AG09309 (cell line): ENCODE measurements at regions not wholly inside any gene's neighbourhood (a gene's known extent, or its start where the extent isn't known, plus 50 kb on each side); places are given as distances from the start of the nearest gene placed in this dataset.

Experiments used
- DNase-seq: peaks from one replicate; pipeline ENCODE4 v3.0.0-alpha.2; 2010; ENCODE audit warnings: low read depth
- H3K4me3 ChIP-seq: 2 replicates; pipeline ENCODE4 v1.5.1; 2011; ENCODE audit warnings: mild to moderate bottlenecking, low read depth, low read length, moderate library complexity; ENCODE audit not compliant: control insufficient read depth
- TF ChIP-seq, protein P1 (sequence below): IDR thresholded peaks from 2 replicates; pipeline ENCODE4 v1.5.1; 2011; ENCODE audit warnings: mild to moderate bottlenecking, low read depth, low read length, inconsistent platforms; ENCODE audit not compliant: insufficient read depth, control insufficient read depth; ENCODE audit errors: missing control alignments

GRCh38 chr3:150296966-150297365 lies 111.1 kb upstream of the TSC22D2 start:
- no peak for DNase-seq
- TF ChIP-seq, protein P1, sequence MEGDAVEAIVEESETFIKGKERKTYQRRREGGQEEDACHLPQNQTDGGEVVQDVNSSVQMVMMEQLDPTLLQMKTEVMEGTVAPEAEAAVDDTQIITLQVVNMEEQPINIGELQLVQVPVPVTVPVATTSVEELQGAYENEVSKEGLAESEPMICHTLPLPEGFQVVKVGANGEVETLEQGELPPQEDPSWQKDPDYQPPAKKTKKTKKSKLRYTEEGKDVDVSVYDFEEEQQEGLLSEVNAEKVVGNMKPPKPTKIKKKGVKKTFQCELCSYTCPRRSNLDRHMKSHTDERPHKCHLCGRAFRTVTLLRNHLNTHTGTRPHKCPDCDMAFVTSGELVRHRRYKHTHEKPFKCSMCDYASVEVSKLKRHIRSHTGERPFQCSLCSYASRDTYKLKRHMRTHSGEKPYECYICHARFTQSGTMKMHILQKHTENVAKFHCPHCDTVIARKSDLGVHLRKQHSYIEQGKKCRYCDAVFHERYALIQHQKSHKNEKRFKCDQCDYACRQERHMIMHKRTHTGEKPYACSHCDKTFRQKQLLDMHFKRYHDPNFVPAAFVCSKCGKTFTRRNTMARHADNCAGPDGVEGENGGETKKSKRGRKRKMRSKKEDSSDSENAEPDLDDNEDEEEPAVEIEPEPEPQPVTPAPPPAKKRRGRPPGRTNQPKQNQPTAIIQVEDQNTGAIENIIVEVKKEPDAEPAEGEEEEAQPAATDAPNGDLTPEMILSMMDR: no peak
- no peak overlapping the region for H3K4me3 ChIP-seq

GRCh38 chr3:150296123-150296735 lies 111.9 kb upstream of the TSC22D2 start:
- no peak overlapping the region for H3K4me3 ChIP-seq
- TF ChIP-seq, protein P1: no peak
- DNase-seq: no peak

GRCh38 chr3:150293401-150294001 lies 114.6 kb upstream of the TSC22D2 start:
- H3K4me3 ChIP-seq: no peak overlapping the region
- DNase-seq: peak; percentile 43
- TF ChIP-seq, protein P1: no peak

DNA sequence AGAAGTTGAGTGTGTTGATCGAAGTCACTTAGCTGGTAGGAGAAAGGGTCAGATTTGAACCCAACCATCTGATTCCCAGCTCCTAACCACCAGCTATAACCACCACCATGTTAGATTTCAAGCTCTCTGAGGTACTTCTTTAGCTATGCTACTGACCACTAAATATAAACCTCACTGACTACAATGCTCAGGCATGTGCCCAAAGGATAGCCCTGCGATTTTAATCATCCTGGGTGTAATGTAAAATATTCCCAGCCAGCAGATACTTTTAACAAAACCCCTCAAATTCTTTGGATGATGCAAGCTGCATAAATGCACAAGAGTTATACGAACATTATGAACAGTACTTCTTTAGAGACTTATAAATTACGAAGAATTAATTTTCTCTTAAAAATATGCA lies 115.2 kb upstream of the TSC22D2 start:
- no peak overlapping the region for H3K4me3 ChIP-seq
- TF ChIP-seq, protein P1: no peak
- peak; percentile 57 for DNase-seq

GRCh38 chr3:150291515-150291914 lies 116.6 kb upstream of the TSC22D2 start:
- H3K4me3 ChIP-seq: no peak overlapping the region
- DNase-seq: no peak
- TF ChIP-seq, protein P1: no peak

- H3K4me3 ChIP-seq: no peak overlapping the region
- TF ChIP-seq, protein P1: peak; percentile 58
- no peak for DNase-seq
Measured at GRCh38 chr3:150286390-150287147, 121.5 kb upstream of the TSC22D2 start.
